HG03520 (cell line): ENCODE measurements at regions not wholly inside any gene's neighbourhood (a gene's known extent, or its start where the extent isn't known, plus 50 kb on each side); places are given as distances from the start of the nearest gene placed in this dataset.
"Not testable (repeated sequence)": the region's sequence is repeated elsewhere in the genome, so short reads cannot be mapped to it uniquely, and the experiment has no call there.

ENCODE experiments used
- ATAC-seq: cut with Tn5 transposase; IDR thresholded peaks from one replicate; pipeline ENCODE4 v1.9.1; 2021; ENCODE audit warnings: mild to moderate bottlenecking, moderate library complexity; ENCODE audit not compliant: unreplicated experiment

- no peak for ATAC-seq
Measured at GRCh38 chr2:104904889-104905288, 51.0 kb downstream of the POU3F3 start.

DNA sequence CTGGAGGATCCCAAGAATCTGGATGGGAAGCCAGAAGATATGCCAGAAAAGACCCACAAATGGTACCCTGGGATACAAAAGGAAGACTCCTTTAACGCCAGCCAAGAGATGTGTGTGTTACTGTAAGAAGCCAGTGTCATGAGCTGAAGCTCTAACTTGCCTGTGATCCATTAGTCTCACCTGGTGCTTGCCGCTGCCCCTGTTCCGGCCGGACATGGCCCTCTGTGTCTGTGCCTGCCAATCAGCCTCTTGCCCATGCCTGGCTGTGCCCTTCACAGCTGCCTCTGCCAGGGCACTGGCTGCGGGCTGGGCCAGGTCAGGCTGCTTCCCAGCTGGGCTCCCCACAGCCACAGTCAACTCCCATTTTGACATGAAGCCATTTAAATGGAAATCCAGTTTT is 55.4 kb downstream of the POU3F3 start:
- ATAC-seq = no peak

- ATAC-seq = peak; percentile 64
Measured at GRCh38 chr2:104914509-104914908, 60.6 kb downstream of the POU3F3 start.

GRCh38 chr2:104915107-104915793 is 61.3 kb downstream of the POU3F3 start:
- ATAC-seq = no peak

- ATAC-seq = no peak
Measured at GRCh38 chr2:104919127-104919526, 65.2 kb downstream of the POU3F3 start.

GRCh38 chr2:104923665-104924064 is 69.8 kb downstream of the POU3F3 start:
- no peak for ATAC-seq

DNA sequence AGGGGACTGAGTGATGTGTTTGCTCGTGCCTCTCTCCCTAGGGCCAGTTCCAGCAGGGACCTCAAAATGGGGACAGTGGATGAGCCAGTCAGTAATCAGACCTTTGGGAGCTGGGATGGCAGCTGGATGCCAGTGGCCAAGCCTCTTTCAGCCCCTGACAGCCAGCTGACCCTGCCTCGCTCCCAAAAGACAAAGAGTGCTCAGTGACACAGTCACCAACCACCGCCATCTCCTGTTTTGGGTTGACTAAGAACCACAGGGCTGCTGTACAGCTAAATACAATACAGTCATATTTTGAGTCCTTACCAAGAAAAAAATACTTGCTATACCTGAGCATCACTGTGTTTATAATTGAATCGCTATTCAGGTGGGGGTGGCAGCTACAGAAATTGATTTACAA is 75.7 kb downstream of the POU3F3 start:
- no peak for ATAC-seq

GRCh38 chr2:104930732-104931131 is 76.8 kb downstream of the POU3F3 start:
- no peak for ATAC-seq

DNA sequence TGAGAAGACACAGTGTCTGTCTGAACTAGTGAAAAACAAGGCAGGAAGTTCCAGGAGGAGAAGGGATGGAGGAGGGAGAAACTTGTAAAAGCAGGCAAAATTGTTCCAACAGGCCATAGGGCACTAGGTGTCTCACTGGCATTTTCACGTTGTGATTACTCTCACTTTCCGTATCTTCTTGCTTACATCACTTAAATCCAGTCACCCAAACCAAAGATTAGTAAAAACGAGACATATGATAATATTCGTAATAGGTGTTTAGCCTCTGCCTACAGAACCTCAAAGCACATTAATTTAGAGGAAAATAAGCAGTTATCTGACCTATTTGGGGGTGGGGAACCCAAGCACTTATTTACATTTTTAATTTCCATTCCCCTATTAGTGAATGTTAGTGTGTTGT is 78.3 kb downstream of the POU3F3 start:
- no peak for ATAC-seq

GRCh38 chr2:104933151-104933917 is 79.4 kb downstream of the POU3F3 start:
- no peak for ATAC-seq

DNA sequence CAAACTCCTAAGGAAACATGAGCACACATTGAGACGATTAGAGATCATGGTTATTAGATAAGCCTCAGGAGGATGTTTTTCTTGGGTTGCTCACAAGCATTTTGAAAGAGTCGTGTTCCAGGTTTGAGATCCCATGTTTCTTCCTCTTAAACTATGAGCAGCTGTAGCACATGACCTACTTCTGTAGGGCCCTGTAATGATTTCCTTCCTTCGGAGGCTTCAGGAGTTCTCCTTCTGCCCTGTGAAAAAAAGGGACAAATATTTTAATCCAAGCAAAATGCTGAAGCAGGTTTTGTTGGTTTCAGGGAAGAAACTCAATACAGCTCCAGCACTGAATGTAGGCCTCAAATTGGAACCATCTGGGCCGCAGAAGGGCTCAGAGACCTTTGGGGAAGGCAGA is 82.6 kb downstream of the POU3F3 start:
- no peak for ATAC-seq

DNA sequence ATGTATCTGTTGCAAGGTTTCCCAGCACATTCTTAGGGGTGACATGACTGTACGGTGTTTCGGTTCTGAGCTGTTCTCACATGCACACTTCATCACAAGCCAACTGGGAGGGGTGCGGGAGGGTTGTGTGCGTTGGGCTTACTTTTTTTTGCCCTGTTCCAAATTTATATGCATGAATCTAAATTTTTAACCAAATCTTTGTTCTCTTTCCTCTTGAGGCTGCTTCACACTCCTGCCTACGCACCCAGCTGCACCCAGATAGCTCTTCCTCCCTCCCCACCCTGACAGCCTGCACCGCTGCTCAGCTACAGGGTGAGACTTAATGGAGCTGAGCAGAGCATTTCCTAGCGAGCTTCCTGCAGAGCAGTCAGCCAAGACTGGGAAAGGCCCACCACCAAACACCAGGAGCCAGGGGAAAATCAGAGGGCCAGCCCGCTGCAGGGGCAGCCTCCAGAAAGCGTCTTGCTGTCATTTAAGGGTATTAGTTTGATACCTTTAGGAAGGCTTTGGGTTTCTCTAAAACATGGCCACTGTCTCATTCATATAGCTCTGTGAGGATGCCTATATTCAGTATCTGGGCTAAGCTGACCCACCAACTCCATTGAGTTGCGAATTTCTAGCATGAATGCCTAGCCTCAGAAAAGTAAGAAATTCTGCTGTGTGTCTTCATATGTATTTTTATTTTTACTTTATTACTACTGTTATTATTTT is 84.5 kb downstream of the POU3F3 start:
- ATAC-seq = peak; percentile 95

- ATAC-seq = no peak
Measured at GRCh38 chr2:104939570-104940217, 85.8 kb downstream of the POU3F3 start.

GRCh38 chr2:104944495-104944894 is 90.6 kb downstream of the POU3F3 start:
- no peak for ATAC-seq

DNA sequence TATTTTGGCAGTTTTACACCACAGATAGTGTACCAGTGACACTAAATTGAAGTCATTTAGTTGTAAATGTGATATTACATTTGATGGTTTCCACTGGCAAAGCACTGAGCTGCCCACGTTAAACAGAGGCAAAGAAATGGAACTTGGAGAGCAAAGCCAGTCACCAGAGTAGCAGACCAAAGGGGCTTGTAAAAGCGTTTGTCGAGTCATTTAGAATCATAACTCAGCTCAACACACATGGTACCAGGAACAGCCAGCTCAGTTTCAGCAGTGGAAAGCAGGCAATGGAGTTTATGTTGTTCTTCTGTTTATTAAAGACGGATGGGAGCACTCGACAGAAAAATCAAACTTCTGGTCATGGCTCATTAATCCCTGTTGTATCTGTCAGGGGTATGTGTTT is 91.2 kb downstream of the POU3F3 start:
- no peak for ATAC-seq

- ATAC-seq = no peak
Measured at GRCh38 chr2:104945866-104946265, 92.0 kb downstream of the POU3F3 start.

DNA sequence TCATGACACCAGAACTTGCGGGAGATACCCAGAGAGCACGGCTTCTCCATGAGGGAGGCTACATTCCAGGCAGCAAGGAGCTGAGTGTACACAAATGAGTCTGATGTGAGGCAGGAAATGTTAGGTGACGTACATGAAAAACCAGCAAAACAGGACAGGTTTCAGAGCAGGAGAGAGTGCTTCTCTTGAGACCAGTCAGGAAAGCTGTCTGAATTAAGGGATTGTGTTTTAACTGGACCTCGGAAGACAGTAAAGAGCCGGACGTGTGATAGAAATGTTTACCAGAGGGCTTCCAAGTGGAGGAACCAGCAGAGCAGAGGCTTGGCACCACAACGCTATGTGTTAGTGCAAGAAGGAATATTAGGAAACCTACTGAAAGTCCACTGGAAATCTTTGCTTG is 90.4 kb upstream of the MRPS9 start:
- ATAC-seq = not testable (repeated sequence)

- ATAC-seq = no peak
Measured at GRCh38 chr2:104952976-104953375, 84.9 kb upstream of the MRPS9 start.

GRCh38 chr2:104965900-104966299 is 72.0 kb upstream of the MRPS9 start:
- no peak for ATAC-seq

DNA sequence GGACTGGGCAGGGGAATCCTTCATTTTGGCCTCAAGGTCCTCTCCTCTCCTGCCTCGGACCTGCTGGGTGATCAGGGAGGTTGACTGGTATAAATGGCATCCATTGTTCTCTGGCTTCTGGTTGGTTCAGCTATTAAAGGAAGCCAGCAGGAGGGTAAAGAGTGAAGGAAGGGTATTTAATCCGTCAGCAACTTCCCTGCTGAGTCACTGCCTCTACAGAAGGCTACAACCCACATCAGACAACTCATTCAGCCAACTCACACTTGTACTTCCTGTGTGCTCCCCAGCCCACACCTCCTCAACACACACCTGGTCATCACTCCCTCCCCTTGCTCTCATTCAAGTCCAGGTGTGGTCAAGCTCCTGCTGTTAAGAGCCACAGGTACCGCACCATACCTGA is 68.3 kb upstream of the MRPS9 start:
- no peak for ATAC-seq

DNA sequence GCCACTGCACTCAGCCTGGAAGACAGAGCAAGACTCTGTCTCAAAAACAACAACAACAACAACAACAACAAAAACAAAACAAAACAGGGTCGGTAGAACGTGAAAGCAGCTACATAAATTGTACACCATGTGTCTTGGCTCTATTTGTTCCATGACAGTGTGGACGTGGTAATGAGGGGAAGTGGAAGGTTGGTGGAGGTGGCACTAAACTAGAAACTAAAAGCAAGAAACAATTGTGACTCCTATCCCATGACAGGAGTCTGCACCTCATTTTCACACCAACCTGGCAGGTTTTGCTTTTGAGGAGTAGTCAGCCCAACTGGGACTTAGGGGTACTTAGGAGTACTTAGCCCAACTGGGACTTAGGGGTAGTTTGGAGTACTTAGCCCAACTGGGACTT is 62.5 kb upstream of the MRPS9 start:
- no peak for ATAC-seq
